Liver (tissue), 7 donors: ENCODE measurements at regions not wholly inside any gene's neighbourhood (a gene's known extent, or its start where the extent isn't known, plus 50 kb on each side); places are given as distances from the start of the nearest gene placed in this dataset.

Source experiments
- DNase-seq: peaks from one replicate; pipeline ENCODE4 v3.0.0-alpha.2; 2017; ENCODE audit warnings: low spot score
- H3K27ac ChIP-seq, 2 donors: one replicate each; pipeline ENCODE4 v1.7.0; 2013; ENCODE audit warnings: inconsistent platforms in 2 of 2, low read length in 2 of 2, control low read depth in 1 of 2, low read depth in 1 of 2, mild to moderate bottlenecking in 1 of 2
- H3K27me3 ChIP-seq, 4 donors: one replicate each; pipeline versions ENCODE4 v1.6.1 to v1.7.0; 2013; ENCODE audit warnings: low read length in 3 of 4, inconsistent platforms in 1 of 4, mild to moderate bottlenecking in 1 of 4, moderate library complexity in 1 of 4; ENCODE audit not compliant: control insufficient read depth in 4 of 4, insufficient read depth in 4 of 4
- H3K36me3 ChIP-seq, 4 donors: one replicate each; pipeline versions ENCODE4 v1.6.1 to v1.7.0; 2013; ENCODE audit warnings: low read length in 3 of 4, mild to moderate bottlenecking in 3 of 4, low read depth in 1 of 4, moderate library complexity in 1 of 4; ENCODE audit not compliant: control insufficient read depth in 4 of 4, insufficient read depth in 3 of 4
- H3K4me1 ChIP-seq, 4 donors: one replicate each; pipeline versions ENCODE4 v1.6.1 to v1.7.0; 2013; ENCODE audit warnings: low read length in 3 of 4, mild to moderate bottlenecking in 3 of 4, moderate library complexity in 1 of 4; ENCODE audit not compliant: control insufficient read depth in 4 of 4, insufficient read depth in 4 of 4
- H3K4me3 ChIP-seq, 3 donors: one replicate each; pipeline versions ENCODE4 v1.6.1 to v1.7.0; 2013; ENCODE audit warnings: low read length in 3 of 3, control low read depth in 1 of 3, low read depth in 1 of 3, mild to moderate bottlenecking in 1 of 3
- H3K9ac ChIP-seq, 2 donors: one replicate each; pipeline ENCODE4 v1.7.0; 2013; ENCODE audit warnings: low read length in 2 of 2, mild to moderate bottlenecking in 2 of 2, moderate library complexity in 2 of 2, control low read depth in 1 of 2, low read depth in 1 of 2
- H3K9me3 ChIP-seq, 4 donors: one replicate each; pipeline versions ENCODE4 v1.6.1 to v1.7.0; 2013; ENCODE audit warnings: low read length in 3 of 4; ENCODE audit not compliant: control insufficient read depth in 4 of 4
- EGR1 ChIP-seq, 2 donors: IDR thresholded peaks; 2 replicates each; pipeline ENCODE4 v1.6.1; 2016 to 2018; ENCODE audit warnings: antibody characterized with exemption in 2 of 2, low read depth in 2 of 2
- FOXA1 ChIP-seq: IDR thresholded peaks from 2 replicates; pipeline ENCODE4 v1.6.1; 2016; ENCODE audit warnings: antibody characterized with exemption
- FOXA2 ChIP-seq: IDR thresholded peaks from 2 replicates; pipeline ENCODE4 v1.6.1; 2016; ENCODE audit warnings: antibody characterized with exemption
- GABPA ChIP-seq, 2 donors: IDR thresholded peaks in 1 of 2; conservative IDR thresholded peaks in 1 of 2; 2 replicates each; pipeline ENCODE4 v1.6.1; 2016; ENCODE audit warnings: antibody characterized with exemption in 2 of 2, mild to moderate bottlenecking in 1 of 2, moderate library complexity in 1 of 2
- HNF4A ChIP-seq, 2 donors: conservative IDR thresholded peaks; 2 replicates each; pipeline ENCODE4 v1.6.1; 2016; ENCODE audit warnings: antibody characterized with exemption in 2 of 2, mild to moderate bottlenecking in 2 of 2
- HNF4G ChIP-seq: IDR thresholded peaks from 2 replicates; pipeline ENCODE4 v1.6.1; 2016; ENCODE audit warnings: antibody characterized with exemption
- JUND ChIP-seq, 2 donors: IDR thresholded peaks; 2 replicates each; pipeline ENCODE4 v1.6.1; 2016; ENCODE audit warnings: antibody characterized with exemption in 2 of 2
- NR2F2 ChIP-seq: IDR thresholded peaks from 2 replicates; pipeline ENCODE4 v1.6.1; 2016; ENCODE audit warnings: antibody characterized with exemption
- RAD21 ChIP-seq, 2 donors: IDR thresholded peaks; 2 replicates each; pipeline ENCODE4 v1.6.1; 2016; ENCODE audit warnings: antibody characterized with exemption in 2 of 2, mild to moderate bottlenecking in 2 of 2
- RXRA ChIP-seq, 2 donors: IDR thresholded peaks; 2 replicates each; pipeline ENCODE4 v1.6.1; 2017 to 2018; ENCODE audit warnings: antibody characterized with exemption in 2 of 2, mild to moderate bottlenecking in 1 of 2
- TAF1 ChIP-seq: conservative IDR thresholded peaks from 2 replicates; pipeline ENCODE4 v1.6.1; 2016; ENCODE audit warnings: antibody characterized with exemption, mild to moderate bottlenecking
- YY1 ChIP-seq: IDR thresholded peaks from 2 replicates; pipeline ENCODE4 v1.6.1; 2016; ENCODE audit warnings: antibody characterized with exemption, mild to moderate bottlenecking
- WGBS: extraction: QIAGEN DNeasy Blood & Tissue Kit; methylation state at CpG from one replicate; pipeline ENCODE4 v1.1.7; 2013; 5-methylcytosine and 5-hydroxymethylcytosine counted together
- TF ChIP-seq, protein P1 (sequence below): IDR thresholded peaks from 2 replicates; pipeline ENCODE4 v1.6.1; 2016; ENCODE audit warnings: antibody characterized with exemption
- TF ChIP-seq, protein P2 (sequence below): IDR thresholded peaks from 2 replicates; pipeline ENCODE4 v1.6.1; 2016; ENCODE audit warnings: antibody characterized with exemption
- TF ChIP-seq, protein P3 (sequence below): IDR thresholded peaks from 2 replicates; pipeline ENCODE4 v1.6.1; 2016; ENCODE audit warnings: antibody characterized with exemption, mild to moderate bottlenecking
- TF ChIP-seq, protein P4 (sequence below): IDR thresholded peaks from 2 replicates; pipeline ENCODE4 v1.6.1; 2016; ENCODE audit warnings: antibody characterized with exemption
- donor health status: healthy.
- donor health status: healthy.
- donor health status: healthy.
- donor health status: healthy.

DNA sequence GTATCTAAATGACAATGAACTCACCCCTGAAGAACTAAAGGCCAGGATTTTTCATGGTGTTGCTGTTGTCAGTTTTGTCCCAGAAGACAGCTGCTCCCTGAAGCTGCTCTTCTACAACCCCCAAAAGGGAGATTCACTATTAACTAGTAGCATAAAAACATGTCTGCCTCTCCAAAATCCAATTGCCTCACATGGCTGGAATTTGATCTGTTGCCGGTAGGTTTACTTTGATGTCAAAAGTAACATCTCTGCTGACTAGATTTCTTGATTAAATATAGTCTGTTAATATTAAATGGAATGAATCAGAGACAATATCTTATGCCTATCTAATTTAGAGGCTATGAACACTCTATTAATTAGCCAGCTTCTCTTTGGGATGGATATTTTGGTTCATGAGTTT, 425.4 kb downstream of the ETS1 start (continued):
- TF ChIP-seq, protein P1, sequence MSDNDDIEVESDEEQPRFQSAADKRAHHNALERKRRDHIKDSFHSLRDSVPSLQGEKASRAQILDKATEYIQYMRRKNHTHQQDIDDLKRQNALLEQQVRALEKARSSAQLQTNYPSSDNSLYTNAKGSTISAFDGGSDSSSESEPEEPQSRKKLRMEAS, result peak; percentile 57
- TF ChIP-seq RXRA (IDR thresholded peaks at IDR 0.05) (peak in 1 of 2 donors; percentile 51), HNF4G (peak; percentile 65), FOXA2 (peak; percentile 39), GABPA (IDR thresholded peaks at IDR 0.05 in 1 of 2, conservative IDR thresholded peaks at IDR 0.05 in 1 of 2) (no peak), JUND (IDR thresholded peaks at IDR 0.05) (peak in 1 of 2 donors; percentile 66), FOXA1 (no peak)
- TF ChIP-seq, protein P2, sequence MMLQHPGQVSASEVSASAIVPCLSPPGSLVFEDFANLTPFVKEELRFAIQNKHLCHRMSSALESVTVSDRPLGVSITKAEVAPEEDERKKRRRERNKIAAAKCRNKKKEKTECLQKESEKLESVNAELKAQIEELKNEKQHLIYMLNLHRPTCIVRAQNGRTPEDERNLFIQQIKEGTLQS, result no peak

DNA sequence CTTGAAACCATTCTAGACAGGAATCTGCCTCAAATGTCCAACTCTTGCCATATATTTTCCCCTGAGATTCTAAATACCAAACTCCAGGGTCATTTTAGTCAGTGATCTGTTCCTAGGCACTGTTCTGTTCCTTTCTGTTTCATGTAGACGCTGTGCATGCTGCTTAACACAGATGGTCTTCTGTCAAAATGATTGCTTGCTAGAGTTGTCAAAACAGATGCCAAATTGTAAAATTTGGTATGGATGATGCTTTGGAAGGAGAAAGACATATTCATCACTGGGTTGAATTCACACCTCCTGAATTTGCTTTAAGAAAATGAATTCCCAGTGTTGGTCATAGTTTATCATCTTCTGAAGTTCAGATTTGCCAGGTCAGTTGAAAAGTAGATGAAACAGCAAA, 425.9 kb downstream of the ETS1 start:
- no peak for TF ChIP-seq HNF4G
- TF ChIP-seq FOXA1, result no peak
- TF ChIP-seq GABPA (IDR thresholded peaks at IDR 0.05 in 1 of 2, conservative IDR thresholded peaks at IDR 0.05 in 1 of 2), result no peak
- TF ChIP-seq TAF1, result no peak
- TF ChIP-seq, protein P1, result no peak
- no peak for TF ChIP-seq JUND (IDR thresholded peaks at IDR 0.05)
- no peak for TF ChIP-seq YY1
- no peak for TF ChIP-seq HNF4A (conservative IDR thresholded peaks at IDR 0.05)
- no peak for TF ChIP-seq EGR1 (IDR thresholded peaks at IDR 0.05; ENCODE audit: low read depth in 2 of 2)
- TF ChIP-seq, protein P3, sequence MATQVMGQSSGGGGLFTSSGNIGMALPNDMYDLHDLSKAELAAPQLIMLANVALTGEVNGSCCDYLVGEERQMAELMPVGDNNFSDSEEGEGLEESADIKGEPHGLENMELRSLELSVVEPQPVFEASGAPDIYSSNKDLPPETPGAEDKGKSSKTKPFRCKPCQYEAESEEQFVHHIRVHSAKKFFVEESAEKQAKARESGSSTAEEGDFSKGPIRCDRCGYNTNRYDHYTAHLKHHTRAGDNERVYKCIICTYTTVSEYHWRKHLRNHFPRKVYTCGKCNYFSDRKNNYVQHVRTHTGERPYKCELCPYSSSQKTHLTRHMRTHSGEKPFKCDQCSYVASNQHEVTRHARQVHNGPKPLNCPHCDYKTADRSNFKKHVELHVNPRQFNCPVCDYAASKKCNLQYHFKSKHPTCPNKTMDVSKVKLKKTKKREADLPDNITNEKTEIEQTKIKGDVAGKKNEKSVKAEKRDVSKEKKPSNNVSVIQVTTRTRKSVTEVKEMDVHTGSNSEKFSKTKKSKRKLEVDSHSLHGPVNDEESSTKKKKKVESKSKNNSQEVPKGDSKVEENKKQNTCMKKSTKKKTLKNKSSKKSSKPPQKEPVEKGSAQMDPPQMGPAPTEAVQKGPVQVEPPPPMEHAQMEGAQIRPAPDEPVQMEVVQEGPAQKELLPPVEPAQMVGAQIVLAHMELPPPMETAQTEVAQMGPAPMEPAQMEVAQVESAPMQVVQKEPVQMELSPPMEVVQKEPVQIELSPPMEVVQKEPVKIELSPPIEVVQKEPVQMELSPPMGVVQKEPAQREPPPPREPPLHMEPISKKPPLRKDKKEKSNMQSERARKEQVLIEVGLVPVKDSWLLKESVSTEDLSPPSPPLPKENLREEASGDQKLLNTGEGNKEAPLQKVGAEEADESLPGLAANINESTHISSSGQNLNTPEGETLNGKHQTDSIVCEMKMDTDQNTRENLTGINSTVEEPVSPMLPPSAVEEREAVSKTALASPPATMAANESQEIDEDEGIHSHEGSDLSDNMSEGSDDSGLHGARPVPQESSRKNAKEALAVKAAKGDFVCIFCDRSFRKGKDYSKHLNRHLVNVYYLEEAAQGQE, result no peak
- no peak for TF ChIP-seq NR2F2
- TF ChIP-seq FOXA2, result no peak
- TF ChIP-seq, protein P2, result no peak
- no peak for TF ChIP-seq RAD21 (IDR thresholded peaks at IDR 0.05)
- Histone ChIP-seq H3K27ac (peak overlapping the region; percentile 2 to 7), H3K9ac (no peak overlapping the region), H3K27me3 (no peaks in the 10 kb centered on the region), H3K36me3 (no peaks in the 10 kb centered on the region), H3K4me3 (peak overlapping the region in 1 of 3 donors; percentile 41), H3K4me1 (peaks cover 4 to 33% (median 21%) of the 10 kb centered on the region in 4 donors), H3K9me3 (no peaks in the 10 kb centered on the region)
- no peak for DNase-seq
- WGBS, result 59% methylated on average over 1 of the region's 1 CpG

DNA sequence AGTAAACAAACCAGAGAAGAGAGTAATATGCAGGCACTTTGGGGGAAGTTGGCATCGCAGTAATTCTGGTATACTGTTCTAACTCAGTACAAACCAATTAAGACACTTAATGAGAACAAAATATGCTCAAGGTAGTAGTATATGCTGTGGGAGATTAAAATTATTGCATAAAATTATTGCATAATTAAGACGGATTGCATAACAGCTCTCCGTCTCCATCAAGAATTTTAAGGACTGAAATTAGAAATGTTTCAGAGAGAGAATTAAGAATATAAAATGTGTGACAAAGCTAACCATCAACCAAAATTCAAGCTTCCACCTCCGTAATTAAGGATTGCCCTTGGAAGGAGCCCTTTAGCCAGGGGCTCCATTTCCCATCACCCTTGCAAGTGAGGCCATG, 428.5 kb downstream of the ETS1 start:
- TF ChIP-seq YY1, result no peak
- TF ChIP-seq, protein P4, sequence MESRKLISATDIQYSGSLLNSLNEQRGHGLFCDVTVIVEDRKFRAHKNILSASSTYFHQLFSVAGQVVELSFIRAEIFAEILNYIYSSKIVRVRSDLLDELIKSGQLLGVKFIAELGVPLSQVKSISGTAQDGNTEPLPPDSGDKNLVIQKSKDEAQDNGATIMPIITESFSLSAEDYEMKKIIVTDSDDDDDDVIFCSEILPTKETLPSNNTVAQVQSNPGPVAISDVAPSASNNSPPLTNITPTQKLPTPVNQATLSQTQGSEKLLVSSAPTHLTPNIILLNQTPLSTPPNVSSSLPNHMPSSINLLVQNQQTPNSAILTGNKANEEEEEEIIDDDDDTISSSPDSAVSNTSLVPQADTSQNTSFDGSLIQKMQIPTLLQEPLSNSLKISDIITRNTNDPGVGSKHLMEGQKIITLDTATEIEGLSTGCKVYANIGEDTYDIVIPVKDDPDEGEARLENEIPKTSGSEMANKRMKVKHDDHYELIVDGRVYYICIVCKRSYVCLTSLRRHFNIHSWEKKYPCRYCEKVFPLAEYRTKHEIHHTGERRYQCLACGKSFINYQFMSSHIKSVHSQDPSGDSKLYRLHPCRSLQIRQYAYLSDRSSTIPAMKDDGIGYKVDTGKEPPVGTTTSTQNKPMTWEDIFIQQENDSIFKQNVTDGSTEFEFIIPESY, result no peak
- no peak for TF ChIP-seq NR2F2
- TF ChIP-seq HNF4A (conservative IDR thresholded peaks at IDR 0.05), result no peak
- no peaks in the 10 kb centered on the region for H3K9me3 ChIP-seq
- no peak overlapping the region for H3K27ac ChIP-seq
- H3K36me3 ChIP-seq, result no peaks in the 10 kb centered on the region
- no peak for DNase-seq
- no peak overlapping the region for H3K9ac ChIP-seq
- WGBS, result 73% methylated on average over 4 of the region's 4 CpGs
- H3K4me3 ChIP-seq, result no peak overlapping the region
- peaks cover 2 to 29% (median 15%) of the 10 kb centered on the region in 4 donors for H3K4me1 ChIP-seq
- no peaks in the 10 kb centered on the region for H3K27me3 ChIP-seq
